Esophagus squamous epithelium (tissue), 4 donors: ENCODE measurements at regions not wholly inside any gene's neighbourhood (a gene's known extent, or its start where the extent isn't known, plus 50 kb on each side); places are given as distances from the start of the nearest gene placed in this dataset.

Experiments
- POLR2A ChIP-seq, 4 donors: fragments of 450-650 bp; IDR thresholded peaks; one replicate each; pipeline ENCODE4 v1.6.1; 2017; ENCODE audit warnings: antibody characterized with exemption in 4 of 4, mild to moderate bottlenecking in 4 of 4, moderate library complexity in 3 of 4
- TF ChIP-seq, protein P1 (sequence below), 6 experiments: fragments of 450-650 bp in 4 of 6; fragments of 200-600 bp in 2 of 6; sonication (generic) in 2 of 6; IDR thresholded peaks; one replicate each; pipeline ENCODE4 v1.5.1; 2016 to 2019; ENCODE audit warnings: antibody characterized with exemption in 6 of 6, mild to moderate bottlenecking in 4 of 6, moderate library complexity in 4 of 6

DNA sequence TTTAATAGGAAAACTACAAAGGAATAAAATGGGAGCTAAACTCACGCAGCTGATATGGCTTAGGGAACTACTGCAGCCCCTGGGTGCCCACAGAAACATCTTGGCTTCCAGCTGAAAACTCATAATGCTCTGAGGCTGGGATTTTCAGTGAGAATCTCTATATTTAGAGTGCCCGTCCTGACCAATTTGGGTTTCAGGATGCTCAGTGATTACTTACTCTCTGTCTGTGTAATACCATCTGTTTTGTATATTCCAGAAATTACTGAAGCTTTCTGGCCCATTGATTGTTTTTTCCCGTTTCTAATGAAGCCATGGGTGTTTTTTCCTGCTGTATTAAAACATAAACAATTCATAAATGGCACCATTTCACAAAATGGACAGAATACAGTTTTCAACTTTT lies 50.6 kb upstream of the ZNF385D start:
- no peak for TF ChIP-seq POLR2A (IDR thresholded peaks at IDR 0.05)
- TF ChIP-seq, protein P1, sequence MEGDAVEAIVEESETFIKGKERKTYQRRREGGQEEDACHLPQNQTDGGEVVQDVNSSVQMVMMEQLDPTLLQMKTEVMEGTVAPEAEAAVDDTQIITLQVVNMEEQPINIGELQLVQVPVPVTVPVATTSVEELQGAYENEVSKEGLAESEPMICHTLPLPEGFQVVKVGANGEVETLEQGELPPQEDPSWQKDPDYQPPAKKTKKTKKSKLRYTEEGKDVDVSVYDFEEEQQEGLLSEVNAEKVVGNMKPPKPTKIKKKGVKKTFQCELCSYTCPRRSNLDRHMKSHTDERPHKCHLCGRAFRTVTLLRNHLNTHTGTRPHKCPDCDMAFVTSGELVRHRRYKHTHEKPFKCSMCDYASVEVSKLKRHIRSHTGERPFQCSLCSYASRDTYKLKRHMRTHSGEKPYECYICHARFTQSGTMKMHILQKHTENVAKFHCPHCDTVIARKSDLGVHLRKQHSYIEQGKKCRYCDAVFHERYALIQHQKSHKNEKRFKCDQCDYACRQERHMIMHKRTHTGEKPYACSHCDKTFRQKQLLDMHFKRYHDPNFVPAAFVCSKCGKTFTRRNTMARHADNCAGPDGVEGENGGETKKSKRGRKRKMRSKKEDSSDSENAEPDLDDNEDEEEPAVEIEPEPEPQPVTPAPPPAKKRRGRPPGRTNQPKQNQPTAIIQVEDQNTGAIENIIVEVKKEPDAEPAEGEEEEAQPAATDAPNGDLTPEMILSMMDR (IDR thresholded peaks at IDR 0.05), result no peak
